CD4-positive, alpha-beta T cell treated with Interleukin-1 beta for 1 hour (primary cell): ENCODE measurements at regions not wholly inside any gene's neighbourhood (a gene's known extent, or its start where the extent isn't known, plus 50 kb on each side); places are given as distances from the start of the nearest gene placed in this dataset.
"Not testable (repeated sequence)": the region's sequence is repeated elsewhere in the genome, so short reads cannot be mapped to it uniquely, and the experiment has no call there.

Source experiments
- DNase-seq, 2 donors: peaks; one replicate each; pipeline ENCODE4 v3.0.0-alpha.2; 2020 to 2022

DNA sequence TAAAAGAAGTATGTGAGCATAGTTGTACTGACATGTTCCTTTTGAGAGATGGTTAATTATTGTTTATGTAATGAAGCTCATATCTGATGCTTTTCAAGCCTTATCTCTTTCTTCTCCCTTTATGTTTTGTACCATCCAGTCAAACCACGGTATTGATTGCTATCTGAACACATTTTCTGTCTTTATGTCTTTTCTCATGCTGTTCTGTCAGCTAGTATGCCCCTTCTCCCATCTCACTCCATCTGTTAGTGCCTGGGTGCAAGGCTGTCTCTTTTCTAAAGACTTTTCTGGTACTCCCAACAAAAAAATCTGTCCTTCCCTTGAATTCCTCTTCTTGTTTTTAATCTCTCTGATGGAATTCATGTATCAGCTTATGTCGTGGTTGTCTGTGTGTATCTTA, 883.8 kb upstream of the IGFBP7 start:
- DNase-seq: no peak

DNA sequence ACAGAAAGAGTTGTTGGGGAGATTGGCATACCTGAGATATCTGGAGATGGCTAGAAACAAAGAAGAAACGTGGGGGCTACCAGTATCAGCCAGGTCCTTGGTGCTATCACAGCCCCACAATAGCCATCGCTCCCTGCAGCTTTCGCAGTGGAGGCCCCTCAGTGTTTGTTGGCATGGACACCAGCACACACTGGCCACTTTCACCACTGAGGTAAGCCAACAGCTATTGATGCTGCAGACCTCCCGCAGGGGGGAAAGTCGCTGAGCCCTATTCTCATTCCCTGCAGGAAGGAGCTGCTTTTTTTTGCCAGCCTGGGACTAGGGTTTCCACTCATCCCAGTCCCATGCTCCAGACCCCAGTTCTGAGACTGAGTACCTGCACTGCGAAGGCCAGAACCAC, 879.2 kb upstream of the IGFBP7 start:
- no peak for DNase-seq

DNA sequence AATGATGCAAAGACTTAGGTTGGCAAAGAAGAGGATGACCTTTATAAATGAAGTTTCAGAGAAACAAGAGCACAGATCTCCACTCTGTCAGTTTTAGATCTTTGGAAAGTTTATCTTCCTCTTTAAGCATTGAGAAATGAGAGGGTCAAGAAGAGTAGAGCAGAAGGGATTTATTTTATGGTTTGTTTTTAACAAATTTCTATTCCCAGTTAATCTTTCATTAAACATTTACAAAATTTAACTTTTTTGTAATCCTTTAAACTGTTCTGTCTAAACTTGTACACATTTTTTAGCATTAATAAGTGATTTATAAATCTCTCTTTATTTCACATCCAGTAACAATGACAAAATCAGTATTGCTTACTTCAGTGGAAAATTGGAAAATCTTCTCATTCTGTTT, 875.0 kb upstream of the IGFBP7 start:
- DNase-seq: no peak

DNA sequence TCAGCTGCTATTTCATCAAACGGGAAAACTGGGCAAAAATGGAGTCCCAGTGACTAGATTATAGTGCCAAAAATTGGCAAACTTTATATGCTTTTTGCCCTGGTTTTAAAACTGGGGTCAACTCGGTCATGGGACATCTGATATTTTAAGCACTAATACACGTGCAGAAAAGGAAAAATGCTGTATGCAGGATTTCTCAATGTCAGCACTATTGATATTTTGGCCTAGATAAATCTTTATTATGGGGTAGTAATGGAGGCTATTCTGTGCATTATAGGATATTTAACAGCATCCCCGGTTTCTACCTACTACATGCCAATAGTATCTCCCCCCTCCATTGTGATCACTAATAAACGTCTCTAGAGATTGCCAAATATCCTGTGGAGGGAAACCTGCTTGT, 870.9 kb upstream of the IGFBP7 start:
- DNase-seq: no peak

DNA sequence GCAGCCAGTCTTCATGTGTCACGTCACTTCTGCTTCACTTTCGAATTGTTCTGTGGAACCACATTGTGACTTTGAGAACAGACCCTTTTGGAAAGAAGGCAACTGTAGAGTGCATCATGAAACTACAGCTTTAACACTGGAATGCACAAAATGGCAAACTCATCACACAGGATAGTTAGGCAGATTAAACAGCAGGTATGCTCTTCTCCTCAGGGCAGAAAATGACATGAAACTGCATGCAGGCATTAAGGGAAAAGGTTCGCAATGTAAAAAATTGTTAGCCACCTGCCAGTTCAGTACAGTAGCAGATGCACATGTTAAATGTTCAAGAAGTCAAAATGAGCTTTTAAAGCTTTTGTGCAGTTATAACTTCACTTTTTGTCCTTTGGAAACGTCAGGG, 864.6 kb upstream of the IGFBP7 start:
- no peak for DNase-seq

DNA sequence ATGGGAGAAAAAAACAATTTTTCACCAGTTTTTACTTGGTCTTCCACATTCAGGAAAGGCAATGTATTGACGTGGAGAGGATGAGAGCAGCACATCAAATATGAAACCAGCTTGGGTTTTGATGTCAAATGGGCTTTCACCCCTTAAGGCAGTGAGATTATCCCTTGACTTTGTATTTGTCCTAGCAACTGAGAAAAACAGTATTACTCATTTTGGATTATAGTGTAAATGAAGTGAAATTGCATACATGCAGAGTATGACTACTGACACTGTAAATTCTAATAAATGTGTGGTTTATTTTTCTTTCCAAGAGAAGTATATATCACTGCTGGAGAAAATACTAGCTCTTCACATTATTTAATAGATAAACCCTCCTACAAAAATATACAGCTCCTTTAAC, 863.6 kb upstream of the IGFBP7 start:
- no peak for DNase-seq

DNA sequence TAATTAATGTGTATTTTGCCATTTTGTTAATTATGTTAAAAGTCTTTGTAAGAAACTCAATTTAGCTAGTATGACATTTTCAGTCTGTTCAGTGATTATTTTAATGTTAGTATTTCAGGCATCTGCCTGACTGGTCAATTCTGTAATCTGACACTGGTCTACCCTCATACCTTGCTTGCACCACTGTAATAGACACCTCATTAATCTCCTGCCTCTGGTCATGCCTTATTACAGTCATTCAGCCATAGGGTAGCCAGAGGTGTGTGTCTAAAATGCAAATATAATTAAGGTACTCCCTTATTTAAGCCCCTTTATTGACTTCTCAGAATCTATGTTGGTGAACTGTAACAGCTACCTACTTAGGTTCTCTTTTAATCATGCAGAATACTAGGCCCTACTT, 861.1 kb upstream of the IGFBP7 start:
- DNase-seq: no peak

DNA sequence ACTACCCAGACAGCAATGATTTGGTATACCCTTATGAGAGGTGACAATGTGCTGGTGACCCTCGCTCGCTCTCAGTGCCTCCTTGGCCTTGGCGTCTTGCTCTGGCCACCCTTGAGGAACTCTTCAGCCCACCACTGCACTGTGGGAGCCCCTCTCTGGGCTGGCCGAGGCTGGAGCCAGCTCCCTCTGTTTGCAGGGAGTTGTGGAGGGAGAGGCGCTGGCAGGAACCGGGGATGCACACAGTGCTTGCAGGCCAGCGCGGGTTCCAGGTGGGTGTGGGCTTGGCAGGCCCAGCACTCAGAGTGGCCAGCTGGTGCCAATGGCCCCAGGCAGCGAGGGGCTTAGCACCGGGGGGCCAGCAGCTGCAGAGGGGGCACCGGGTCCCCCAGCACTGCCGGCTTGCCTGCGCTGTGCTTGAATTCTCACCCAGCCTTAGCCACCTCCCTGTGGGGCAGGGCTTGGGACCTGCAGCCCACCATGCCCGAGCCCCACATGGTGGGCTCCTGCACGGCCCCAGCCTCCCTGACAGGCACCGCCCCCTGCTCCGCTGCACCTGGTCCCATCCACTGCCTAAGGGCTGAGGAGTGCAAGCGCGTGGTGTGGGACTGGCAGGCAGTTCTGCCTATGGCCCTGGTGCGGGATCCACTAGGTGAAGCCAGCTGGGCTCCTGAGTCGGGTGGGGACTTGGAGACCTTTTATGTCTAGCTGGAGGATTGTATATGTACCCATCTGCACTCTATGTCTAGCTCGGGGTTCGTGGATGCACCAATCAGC, 857.0 kb upstream of the IGFBP7 start:
- no peak for DNase-seq

DNA sequence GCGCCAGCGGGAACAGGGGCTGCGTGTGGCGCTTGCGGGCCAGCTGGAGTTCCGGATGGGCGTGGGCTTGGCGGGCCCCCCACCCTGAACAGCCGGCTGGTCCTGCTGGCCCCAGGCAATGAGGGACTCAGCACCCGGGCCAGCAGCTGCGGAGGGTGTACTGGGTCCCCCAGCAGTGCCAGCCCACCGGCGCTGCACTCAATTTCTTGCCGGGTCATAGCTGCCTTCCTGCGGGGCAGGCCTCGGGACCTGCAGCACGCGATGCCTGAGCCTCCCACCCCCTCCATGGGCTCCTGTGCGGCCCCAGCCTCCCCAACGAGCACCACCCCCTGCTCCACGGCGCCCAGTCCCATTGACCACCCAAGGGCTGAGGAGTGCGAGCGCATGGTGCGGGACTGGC, 855.2 kb upstream of the IGFBP7 start:
- DNase-seq: not testable (repeated sequence)

DNA sequence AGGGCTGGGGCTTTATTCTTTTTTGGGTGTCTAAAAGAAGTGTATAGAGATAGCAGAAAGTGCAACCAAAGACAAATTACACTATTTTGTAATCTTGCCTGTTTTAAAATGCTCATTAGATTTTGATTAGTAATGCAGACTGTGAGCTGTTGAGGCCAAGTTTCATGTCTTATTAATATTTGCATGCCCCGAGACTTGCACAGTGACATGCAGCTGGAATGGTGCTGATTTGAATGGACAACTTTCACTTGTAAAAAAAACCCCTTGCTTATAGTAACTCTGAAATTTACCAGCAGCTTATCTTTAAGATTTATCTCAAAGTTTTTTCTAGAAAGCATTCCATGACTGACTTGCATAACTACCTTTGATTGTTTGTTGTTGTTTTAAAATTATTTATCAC, 835.1 kb upstream of the IGFBP7 start:
- DNase-seq: no peak

DNA sequence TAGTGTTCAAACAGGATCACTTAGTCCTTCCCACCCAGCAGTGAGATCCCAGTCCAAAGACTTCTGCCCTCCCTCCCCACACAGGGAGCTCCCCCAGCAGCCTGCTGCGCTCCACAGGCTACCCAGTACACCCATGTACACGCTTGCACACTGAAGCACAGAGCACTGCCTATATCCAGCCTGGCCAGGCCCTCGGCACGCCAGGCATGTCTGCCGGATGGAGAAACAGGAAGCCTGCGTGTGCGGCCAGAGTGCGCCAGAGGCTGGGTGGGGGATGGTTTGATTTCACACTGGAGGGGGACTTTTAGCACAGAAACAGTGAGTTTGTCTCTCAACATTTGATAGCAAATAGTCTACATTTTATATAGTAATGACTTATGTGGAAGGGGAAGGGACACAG, 833.5 kb upstream of the IGFBP7 start:
- no peak for DNase-seq

DNA sequence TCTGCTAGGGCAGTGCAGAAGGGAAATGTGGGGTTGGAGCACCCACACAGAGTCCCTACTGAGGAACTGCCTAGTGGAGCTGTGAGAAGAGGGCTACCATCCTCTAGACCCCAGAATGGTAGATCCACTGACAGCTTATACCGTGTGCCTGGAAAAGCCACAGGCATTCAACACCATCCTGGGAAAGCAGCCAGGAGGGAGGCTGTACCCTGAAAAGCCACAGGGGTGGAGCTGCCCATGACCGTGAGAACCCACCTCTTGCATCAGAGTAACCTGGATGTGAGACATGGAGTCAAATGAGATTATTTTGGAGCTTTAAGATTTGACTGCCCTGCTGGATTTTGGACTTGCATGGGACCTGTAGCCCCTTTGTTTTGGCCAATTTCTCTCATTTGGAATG, 827.1 kb upstream of the IGFBP7 start:
- DNase-seq: not testable (repeated sequence)

DNA sequence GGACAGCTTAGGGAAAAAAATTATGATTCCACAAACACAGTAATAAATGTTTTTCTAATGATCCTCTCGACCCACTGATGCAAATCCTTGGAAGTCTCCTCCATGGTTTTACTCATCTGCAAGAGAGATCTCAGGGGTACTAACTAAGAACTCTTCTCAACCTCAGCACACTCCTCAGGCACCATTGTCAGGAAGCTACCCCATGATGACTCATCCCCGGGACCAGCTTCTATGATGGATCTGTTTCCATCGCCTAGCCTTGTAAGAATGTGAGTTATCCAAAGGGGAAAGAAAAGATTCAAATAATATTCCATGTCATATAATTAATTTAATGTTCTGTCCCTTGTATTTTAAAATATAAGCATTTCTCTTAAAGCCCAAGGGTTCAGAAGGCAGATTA, 816.1 kb upstream of the IGFBP7 start:
- DNase-seq: no peak

DNA sequence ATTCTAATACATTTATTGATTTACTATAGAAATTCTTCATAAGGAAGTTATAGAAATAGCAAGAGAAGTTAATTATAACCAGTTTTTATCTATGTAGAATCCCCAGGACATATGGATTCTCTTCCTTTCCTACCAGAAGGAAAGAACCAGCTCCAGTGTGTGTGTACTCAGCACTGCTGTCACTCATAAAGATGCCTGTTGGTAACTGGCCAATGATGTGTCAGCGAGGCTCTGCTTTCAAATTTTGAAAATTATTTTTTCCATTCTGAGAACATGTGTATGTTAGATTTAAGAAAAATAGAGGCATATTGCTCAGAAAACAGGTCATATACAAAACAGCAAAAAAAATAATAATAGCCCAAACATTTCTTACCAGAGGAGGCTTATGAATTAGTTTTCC, 814.8 kb upstream of the IGFBP7 start:
- no peak for DNase-seq

DNA sequence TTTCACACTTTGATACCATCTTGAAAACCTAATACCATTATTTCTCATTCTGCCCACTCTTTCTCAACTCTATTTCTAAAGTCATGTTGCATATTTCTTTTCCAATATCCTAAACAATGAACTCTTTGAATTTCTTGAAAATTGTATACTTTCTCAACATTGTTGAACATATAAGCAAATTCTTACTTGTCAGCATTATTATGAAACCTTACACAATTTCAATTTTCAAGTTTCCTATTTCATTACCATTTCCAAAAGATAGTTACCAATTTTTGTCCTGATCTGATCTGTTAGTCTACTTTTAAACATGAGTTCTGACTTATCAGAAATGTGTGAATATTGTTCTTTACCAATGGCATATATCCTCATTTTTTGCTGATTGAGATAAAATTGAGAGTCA, 806.3 kb upstream of the IGFBP7 start:
- DNase-seq: no peak

DNA sequence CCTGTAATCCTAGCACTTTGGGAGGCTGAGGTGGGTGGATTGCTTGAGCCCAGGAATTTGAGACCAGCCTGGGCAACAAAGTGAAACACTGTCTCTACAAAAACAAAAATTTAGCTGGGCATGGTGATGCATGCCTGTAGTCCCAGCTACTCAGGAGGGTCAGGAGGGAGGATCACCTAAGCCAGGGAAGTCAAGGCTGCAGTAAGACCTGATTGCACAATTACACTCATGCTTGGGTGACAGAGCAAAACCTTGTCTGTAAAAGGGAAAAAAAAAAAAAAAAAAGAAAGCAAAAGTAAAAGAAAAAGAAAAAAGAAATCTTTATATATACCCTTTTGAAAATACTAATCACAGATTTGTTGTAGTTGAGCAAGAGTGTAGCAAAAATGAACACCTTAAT, 801.0 kb upstream of the IGFBP7 start:
- no peak for DNase-seq

DNA sequence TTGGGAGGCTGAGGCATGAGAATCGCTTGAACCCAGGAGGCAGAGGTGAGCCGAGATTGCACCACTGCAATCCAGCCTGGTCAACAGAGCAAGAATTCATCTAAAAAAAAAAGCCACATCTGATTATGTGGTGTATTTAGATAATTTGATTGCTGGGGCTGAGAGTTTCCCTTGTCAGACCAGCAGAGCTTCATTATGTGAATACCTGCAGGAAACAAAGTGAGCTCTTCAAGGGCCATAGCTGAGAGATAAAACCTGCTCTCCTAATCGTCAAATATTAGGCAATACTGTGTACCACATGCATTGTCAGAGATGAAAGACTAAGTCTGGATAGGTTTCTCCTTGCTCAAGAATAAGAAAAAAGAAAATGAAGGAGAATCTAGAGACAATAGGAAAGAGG, 800.0 kb upstream of the IGFBP7 start:
- no peak for DNase-seq

DNA sequence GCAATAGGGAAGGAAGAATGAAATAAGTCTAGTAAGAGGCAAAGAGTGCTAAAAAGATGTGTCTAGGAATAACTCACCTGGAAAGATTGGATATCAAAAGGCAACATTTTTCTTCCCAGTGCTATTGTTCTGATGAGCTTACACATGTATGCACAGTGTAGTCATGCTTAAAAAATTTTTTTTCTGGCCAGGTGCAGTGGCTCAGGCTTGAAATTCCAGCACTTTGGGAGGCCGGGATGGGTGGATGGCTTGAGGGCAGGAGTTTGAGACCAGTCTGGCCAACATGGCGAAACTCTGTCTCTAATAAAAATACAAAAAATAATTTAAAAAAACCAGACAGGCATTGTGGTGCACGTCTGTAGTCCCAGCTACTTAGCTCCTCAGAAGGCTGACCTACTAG, 795.8 kb upstream of the IGFBP7 start:
- DNase-seq: no peak

DNA sequence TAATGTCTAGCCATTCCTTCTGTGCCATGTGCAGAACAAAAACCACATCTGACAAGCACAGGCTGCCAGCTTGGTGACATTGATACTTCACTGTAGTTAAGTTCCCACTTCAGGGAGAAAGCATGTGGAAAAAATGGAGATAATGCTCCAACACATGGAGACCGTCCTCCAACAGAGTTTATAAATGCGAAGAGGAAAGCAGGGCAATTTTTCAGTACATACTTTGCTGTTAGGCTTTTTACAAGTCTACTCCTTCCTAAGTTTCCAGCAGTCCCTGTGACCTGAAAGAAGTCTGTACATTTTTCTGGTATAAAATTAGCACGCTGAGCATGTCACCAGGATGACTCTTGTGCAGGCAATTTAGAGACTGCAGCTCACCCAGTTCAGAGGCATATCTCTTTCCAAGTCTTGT, 766.9 kb upstream of the IGFBP7 start:
- DNase-seq: no peak

DNA sequence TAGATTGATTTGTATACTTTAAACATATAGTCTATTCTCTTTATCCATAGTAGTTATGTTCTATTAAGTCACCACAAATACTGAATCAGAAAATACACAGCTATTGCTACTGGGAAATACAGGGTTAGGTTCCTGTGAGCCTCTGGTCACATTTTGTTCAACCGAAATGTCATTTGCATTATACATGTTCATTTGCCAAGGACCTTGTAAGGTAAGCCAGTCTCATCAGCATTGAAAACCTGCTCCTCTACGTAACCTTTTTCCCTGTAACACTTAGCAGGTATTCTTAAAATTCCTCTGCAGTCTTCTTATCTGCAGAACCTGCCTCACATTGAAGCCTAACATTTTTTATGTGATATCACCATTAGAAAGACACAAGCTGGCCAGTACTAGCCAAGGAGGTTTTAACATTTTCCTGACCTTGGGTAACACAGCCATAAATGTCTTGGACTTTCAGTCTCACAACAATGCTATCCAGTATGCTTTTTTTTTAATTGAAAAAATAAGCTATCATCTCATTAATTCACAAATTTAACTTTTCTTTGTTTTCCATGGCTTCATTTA, 765.7 kb upstream of the IGFBP7 start:
- DNase-seq: no peak

DNA sequence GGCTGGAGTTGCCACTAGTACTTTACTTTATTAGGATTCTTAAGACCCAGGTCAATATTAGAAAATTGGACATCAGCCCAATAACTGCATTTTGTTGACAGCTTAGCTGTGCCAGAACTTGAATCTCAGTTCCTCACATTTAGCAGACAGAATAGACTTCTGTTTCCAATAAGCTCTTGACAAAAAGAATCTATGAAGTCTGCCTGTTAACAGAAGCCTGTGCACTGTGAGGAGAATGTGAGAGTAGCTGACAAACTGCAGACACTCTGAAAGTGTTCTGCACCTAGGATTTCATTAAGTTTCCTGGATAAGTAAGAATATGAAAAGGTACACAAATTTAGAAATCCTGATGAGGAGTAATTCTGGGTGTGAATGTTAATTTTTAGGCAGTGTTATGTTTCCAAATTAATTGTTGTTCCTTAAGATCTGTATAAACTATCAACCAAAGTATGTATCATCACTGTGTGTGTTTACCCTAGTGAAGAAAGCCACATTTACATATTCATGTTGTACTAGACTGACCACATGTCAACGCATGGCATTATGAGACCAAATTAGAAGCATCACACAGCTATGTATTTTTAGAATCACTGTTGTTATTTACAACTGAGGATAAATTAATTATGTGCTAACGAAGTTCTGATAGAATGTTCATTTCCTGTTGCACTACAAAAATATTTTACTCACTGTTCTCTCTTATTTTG, 756.4 kb upstream of the IGFBP7 start:
- no peak for DNase-seq

DNA sequence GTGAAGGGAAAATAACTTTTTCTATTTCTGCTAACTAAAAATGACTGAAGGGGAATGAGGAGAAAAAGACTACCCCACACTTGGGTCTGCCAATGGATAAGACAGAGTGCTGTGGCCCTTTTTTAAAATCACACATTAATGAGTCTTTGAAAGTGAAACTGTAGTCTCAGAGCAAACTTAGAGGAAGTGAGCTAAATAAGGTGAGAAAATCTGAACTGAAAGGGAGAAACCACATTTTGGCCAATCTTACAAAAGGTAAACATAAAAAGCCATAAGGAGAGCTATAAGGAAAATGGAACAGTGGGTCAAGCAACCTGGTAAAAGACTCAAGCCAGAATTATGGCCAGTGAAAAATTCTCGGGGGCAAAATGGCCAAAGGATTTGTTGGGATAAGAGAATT, 755.1 kb upstream of the IGFBP7 start:
- DNase-seq: no peak

DNA sequence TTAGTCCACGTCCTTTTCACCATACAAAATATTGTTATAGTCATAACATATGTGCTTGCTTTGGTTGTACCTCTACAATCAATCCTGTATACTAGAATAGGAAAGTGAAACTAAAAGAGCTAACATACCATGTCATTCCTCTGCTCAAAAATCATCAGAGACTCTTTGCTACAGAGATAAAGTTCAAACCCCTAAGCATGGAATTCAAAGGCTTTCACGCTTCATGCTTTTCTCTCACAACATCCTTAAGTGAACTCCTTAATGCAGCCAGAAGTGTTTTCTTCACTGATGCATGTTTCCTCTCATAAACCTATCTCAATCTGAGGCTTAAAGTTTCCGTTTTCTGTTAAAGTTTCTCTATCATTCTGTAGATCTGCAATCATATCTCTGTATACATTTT, 744.6 kb upstream of the IGFBP7 start:
- no peak for DNase-seq

DNA sequence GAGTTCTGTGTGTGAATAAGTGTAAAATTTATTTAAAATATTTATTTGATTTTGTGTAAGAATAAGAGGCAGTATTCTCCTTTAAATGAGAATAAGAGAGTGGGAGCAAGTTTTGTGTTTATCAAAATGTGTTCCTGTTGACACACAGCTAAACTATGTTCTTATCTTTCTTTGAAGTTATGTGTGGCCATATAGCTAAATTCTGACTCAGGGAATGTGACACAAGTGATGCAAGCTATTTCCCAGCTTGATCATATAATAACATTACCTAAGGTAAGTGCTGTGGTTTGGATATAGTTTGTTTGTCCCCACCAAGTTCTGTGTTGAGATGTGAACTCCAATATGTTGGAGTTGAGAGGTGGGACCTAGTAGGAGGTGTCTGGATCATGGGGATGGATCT, 740.0 kb upstream of the IGFBP7 start:
- DNase-seq: no peak

DNA sequence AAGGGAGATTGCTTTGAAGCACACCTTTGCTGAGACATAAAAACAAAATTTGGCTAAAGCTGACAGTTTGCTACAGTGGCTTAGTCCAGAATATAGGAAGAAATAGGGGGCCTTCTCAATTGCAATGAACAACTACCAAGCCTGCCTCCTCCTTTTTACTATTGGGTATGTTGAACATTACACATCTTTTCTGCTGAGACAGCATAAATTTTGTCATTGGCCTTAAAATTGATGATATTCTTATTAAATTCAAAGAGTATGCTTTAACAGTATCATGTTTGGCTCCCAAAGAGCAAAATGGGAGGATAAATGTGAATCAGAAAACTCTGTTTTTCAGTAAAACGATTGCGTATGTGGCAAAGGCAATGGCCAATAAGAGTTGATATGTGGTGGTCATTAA, 721.9 kb upstream of the IGFBP7 start:
- no peak for DNase-seq
